ENCODE measurements at regions not wholly inside any gene's neighbourhood (a gene's known extent, or its start where the extent isn't known, plus 50 kb on each side); places are given as distances from the start of the nearest gene placed in this dataset.

GRCh38 chr13:60798503-60798902, 401.5 kb downstream of the TDRD3 start:
- TF ChIP-seq CHD2 (IDR thresholded peaks at IDR 0.05; ENCODE audit: low read length, partially characterized antibody) (no peak), ZBTB33 (IDR thresholded peaks at IDR 0.05; ENCODE audit: borderline replicate concordance, low read depth) (no peak), CTCF (IDR thresholded peaks at IDR 0.05) (no peak), YY1 (IDR thresholded peaks at IDR 0.05; ENCODE audit: low read depth) (no peak), TAF1 (IDR thresholded peaks at IDR 0.05; ENCODE audit: borderline replicate concordance, low read depth, low read length) (no peak)

Data from SK-N-SH (cell line).